ENCODE measurements at regions not wholly inside any gene's neighbourhood (a gene's known extent, or its start where the extent isn't known, plus 50 kb on each side); places are given as distances from the start of the nearest gene placed in this dataset.
"Not testable (repeated sequence)": the region's sequence is repeated elsewhere in the genome, so short reads cannot be mapped to it uniquely, and the experiment has no call there.

DNA sequence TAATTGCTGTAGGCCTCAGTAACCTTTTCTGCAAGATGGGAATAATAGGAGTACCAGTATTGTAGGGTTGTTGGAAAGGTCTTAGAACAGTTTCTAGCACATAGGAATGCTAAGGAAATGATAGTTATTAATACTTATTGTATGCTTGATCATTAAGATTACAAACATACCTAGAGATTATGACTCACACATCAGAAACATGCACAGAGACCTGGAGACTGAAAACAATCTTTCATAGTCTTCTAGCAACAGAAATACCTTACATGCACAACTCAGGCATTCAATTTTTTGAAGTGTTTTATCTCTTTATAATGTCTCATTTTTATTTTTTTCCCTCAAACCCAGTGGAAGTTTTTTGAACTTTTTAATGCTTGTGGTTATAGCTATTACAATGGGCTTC lies 104.4 kb upstream of the ZBTB20 start:
- DNase-seq (ENCODE audit: low read depth in 4 of 4, low spot score in 3 of 4) = no peak

DNA sequence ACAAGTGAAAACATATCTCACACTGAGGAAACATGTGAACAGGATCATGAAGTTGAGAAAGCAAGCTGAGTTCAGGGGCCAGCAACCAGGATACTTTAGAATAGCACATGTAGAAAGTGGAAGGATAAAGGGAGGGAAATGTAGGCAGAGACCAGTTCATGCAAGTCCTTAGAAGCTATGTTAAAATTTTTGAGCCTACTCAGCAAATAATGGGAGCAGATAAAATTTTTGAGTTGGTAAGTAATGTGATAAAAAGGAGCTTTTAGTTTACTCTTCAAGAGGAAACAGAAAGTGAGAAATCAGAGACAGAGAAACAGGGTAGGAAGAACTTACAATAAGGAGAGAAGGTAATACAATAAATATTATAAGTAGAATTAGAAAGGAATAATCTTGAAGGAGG lies 105.6 kb upstream of the ZBTB20 start:
- no peak for DNase-seq (ENCODE audit: low read depth in 4 of 4, low spot score in 3 of 4)

DNA sequence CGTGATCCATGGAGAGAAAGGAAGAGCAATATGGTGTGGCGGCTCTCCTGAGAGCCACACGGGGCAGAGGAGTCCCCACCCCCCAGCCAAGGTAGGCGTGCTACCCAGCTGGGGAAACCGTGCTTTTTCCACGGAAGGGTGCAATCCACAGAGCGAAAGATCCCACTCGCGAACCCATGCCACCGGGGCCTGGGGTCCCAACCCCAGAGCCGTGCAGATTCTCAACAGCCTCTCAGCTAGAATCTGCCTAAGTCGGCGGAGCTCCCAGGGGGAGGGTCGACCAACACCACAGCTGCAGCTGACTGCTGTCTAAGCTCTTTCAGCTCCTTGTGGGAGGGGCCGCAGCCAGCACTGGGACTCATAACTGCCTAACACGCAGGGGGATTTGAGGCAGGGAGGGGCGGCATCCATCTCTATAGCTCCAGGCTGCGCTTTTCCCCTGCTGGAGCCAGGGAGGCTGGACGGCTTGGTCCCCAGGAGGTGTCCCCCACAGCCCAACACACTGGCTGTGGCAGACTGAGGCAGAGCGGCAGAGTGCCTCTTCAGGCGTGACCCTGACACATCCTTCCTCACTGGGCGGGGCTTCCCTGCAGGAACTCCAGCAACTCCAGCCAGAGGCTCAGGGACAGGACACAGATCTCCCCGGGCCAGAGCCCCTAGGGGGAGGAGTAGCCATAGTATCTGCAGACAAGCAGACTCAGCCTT lies 107.6 kb upstream of the ZBTB20 start:
- no peak for DNase-seq (ENCODE audit: low read depth in 4 of 4, low spot score in 3 of 4)

DNA sequence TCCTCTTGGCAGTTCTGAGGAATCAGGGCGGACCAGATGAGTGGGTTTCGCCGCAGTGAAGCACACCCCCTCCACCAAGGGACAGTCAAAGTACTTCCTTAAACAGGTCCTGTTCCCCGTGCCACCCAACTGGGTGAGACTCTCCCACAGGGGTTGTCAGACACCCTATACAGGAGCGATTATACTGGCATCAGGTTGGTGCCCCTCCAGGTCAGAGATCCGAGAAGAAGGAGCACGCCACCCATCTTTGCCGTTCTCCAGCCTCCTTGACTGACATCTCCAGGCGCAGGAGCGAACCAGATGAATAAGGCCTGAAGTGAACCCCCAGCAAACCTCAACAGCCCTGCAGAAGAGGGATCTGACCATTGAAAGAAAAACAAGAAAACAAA lies 108.1 kb upstream of the ZBTB20 start:
- DNase-seq (ENCODE audit: low read depth in 4 of 4, low spot score in 3 of 4) = no peak

DNA sequence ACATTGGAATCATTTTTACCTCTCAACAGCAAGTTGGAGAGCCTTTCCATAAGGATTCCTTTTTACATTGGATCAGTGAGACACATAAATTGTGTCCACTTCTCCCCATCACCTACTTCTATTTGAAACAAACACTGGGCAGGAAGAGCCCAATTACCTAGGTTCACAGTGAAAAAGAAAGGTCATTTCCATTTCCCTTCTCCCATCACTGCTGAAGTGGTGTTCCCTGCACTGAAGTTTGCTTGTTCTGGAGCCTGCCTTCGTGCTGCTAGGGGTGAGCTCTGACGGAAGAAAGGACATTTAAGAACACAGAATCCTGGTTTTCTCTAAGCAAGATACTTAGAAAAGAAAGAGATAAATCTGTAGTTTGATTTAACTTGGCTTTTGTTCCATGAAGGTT lies 123.8 kb upstream of the ZBTB20 start:
- no peak for DNase-seq (ENCODE audit: low read depth in 4 of 4, low spot score in 3 of 4)

DNA sequence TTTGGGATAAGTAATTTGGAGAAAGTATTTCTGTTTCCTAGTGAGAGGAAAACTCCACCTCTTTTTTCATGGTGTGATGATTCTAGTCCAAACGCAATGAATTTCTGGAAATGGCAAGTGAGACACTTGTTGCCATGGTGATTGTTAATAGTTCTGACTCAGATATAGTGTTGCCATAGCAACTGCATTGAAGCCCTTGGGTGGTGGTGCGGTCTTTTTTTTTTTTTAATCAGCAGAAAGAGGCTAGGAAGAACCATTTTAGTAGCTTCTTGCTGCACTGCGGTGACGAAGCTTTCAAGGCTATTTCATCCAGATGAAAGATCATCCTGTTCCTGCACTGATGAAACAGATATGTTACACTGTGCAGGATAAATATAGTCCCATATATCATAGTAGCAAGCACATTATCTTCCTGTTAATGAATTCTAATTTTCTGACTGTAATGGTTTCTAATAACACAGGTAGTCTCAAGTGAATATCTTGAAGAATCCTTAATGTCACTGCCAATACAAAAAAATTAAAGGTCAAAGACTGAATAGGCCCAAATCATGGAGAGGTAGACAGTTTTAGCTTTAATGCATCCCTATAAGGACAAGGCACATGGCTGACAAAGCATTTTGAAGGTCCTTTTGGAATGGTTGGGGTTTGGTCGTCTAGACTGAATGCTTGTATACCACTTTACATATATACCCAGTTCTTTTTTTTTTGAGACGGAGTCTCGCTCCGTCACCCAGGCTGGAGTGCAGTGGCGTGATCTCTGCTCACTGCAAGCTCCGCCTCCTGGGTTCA lies 125.1 kb upstream of the ZBTB20 start:
- no peak for DNase-seq (ENCODE audit: low read depth in 4 of 4, low spot score in 3 of 4)

DNA sequence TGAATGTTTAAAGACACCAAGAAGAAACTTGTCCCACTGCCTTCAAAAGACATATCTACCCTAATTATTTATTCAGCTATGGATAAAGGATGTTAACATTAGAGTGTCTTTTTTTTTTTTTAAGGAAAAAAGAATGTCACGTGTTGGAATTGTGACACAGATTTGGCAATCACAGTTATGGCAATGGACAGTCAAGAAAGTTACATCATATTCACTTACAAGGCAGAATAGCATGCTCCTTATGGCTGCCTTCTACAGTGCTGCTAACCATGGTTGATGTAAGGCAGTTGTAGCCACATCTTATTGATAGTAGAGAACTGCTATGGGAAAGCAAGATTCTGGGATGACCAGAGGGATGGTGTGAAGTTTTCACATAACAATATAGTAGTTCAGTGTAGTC lies 128.8 kb upstream of the ZBTB20 start:
- no peak for DNase-seq (ENCODE audit: low read depth in 4 of 4, low spot score in 3 of 4)

DNA sequence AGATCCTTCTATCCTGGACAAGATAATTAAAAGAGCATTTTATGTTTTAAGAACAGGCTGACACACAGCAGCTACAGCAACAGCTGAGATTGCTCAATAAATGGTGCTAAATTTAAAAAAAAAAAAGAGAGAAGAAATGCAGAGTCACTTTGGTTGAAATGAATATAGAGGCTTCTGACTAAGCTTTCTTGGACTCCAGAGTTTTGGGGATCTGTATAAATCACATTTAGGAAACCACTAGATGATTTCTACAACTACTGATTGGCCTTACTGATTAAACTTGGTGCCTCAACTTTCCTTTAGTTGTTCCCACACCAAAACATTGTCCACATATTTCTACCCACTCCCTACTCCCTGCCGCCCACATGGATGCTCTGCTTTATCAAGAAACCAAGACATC lies 132.9 kb upstream of the ZBTB20 start:
- DNase-seq (ENCODE audit: low read depth in 4 of 4, low spot score in 3 of 4) = no peak

DNA sequence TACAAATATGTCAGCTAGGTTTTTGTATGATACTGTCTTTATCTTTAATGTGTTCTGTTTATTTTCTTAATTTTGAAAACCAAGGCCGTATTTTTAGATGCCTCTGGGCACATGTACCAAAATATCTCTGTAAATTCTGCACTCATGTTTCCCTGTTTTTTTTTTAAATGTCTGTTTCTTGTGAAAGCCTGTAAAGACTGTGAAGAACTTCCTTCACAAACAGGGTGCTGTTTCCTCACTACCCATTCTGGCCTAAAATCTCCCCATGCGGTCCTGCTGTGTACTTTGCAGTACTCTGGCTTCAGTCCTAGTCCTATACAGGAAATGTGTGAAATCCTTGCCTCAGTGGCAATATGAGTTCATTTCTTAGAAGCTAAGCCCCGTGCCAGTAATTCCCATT lies 133.4 kb upstream of the ZBTB20 start:
- DNase-seq (ENCODE audit: low read depth in 4 of 4, low spot score in 3 of 4) = no peak

DNA sequence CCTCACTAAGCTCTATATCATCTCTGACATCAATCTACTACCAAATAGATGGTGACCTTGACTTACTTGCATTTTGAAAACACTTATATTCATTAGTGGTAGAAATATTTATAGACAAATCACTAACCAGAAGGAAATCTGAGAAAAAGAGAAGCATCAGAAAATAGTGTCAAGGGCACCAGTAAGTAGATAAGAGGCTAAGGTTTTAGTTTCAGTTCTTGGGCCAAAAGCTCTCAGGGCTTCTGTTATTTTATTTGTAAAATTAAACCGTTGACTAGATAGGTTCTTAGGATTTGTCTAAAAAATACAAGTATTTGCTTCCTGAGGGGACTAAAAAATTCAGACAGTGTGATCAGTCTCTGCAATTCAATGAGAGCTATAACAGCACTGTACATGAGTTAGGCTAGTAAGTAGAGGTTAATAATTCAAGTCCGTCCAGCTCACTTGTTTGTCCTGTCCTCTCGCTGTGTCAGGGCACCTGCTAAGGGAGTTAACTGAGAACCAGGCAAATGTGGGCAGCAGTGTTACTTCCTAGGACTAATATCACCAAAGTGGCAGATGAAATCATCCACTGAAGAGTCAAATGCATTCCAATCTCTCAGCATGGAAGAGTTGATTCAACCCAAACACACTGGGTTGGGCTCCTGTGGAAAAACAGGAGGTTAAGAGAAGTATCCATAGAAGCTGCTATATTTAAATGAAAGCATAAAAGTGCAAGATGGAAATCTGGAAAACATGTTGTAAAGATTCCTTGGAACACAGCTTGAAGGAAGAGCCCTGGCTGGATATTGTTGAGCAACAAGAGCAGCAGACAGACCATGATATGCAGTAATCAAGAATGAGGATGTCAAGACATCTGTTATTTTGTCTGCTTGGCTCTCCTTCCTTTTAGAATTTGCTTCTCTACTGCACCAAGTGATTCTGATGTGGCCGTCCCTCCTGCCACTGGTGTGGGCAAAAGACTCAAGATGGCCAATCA lies 134.9 kb upstream of the ZBTB20 start:
- no peak for DNase-seq (ENCODE audit: low read depth in 4 of 4, low spot score in 3 of 4)

DNA sequence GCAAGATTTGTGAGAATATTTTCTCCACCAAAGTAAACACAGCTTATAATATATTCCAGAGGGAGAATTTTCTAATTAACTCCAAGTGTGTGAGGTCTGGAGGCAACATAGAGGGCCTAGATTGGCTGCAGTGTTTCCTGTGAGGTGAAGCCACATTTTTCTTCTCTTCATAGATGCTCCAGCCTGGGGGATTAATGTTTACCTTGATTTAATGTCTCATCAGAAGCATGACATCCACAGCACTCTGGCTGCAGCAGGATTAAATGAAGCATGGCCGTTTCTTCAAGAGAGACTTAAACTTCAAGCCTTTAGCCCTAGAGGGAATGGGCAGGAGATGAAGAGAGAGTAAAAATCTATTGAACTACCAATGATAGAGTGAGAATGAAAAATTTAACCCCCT lies 137.9 kb upstream of the ZBTB20 start:
- peak in 2 of 4 donors; percentile 10 to 31 for DNase-seq (ENCODE audit: low read depth in 4 of 4, low spot score in 3 of 4)

DNA sequence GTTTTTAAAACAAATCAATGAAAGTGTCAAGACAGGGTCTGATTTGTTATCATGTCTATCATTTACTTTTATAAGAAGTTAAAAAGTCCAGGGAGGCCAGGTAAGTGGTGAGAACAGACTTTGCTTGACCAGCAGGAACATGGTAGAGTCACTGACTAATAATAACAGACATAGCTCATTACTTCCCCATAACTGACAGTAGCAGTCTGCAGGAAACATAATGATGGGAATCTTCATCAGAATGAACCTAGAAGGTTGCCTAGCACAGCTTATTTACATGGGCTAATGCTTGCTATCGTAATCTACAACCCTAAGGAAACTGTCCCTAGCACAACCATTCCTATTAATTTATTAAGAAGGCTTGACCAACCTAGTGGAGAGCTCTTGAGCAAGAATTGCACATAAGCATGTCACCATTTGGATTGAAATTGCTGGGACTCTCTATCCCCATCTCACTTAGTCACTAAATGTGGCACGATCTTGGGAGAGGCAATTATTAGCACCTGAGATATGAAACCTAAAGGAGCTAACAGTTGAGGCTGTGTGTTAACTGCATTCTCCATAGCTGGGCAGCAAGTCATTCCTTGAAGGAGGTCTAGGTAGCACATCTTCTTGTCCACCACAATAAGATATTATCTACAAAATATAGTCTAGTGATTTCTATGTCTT lies 139.6 kb upstream of the ZBTB20 start:
- no peak for DNase-seq (ENCODE audit: low read depth in 4 of 4, low spot score in 3 of 4)

DNA sequence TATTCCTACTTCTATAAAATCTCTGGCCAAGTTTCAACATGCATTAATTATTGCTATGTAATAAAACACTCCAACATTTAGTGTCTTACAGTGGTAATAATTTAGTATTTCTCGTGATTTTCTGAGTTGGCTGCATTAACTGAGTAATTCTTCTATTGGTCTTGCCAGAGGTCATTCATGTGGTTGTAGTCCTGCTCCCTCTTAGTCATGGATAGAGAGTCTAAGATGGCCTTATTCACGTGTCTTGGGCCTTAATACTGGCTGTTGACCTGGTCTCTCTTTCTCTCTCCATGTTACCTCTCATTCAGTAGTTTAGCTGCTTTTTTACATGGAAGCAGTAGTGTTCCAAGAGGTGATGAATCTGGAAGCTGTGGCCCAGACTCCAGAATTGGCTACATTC lies 140.1 kb upstream of the ZBTB20 start:
- DNase-seq (ENCODE audit: low read depth in 4 of 4, low spot score in 3 of 4) = no peak

DNA sequence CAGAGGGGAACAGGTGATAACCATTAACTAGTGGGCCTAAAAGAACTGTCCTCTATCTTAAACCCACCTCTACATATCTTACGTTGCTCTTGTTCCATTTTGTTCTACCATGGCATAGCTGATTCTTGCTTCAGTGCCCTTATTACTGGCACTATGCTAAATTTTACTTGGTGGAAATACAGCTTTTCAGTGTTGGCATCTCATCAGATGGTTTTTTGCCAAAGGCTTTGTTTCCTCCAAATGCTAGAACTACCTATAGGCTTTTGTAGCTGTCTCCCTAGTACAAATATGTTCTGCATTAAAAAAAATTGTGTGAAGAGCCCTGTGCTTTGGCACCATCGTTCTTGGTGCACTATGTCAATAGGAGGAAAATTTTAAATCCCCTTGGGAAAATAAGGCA lies 145.0 kb upstream of the ZBTB20 start:
- DNase-seq (ENCODE audit: low read depth in 4 of 4, low spot score in 3 of 4) = no peak

DNA sequence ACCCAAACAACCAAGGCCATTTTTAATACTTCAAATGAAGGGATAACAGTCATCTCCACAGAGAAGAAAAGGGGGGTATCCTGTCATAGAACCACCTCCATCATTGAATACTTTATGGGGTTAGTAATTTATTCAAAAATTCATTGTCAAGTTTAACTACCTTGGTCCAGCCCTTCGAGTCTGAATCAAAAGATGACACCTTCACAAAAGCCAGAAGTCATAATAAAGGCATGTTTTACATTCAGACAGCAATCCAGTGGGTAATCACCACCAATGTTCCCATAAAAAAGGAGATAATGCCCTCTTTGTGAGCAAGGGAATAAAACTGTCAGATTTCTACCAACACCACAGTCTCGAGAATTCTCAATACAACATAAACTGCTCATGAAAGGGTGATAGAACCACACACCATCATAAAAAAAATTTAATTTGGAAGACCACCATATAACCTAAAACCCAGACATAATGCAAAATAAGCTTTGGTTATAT lies 145.6 kb upstream of the ZBTB20 start:
- DNase-seq (ENCODE audit: low read depth in 4 of 4, low spot score in 3 of 4) = no peak

DNA sequence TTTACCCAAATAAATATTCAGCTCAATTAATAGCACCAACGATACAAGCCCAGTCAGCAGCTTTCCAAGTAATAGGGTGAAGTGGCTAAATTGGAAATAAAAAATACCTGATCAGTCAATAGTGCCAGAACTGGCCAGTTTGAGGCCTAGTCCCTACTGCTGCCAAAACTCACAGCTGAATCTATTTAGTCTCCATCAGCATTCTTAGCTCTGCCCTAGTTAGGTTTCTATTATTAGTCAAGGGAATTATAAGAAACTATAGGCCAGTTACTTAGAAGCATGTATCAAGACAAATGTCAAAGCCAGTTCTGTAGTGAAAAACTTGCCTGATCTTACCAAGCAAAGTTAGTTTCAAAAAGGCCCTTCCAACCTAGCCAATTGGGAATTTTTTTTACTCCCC lies 146.2 kb upstream of the ZBTB20 start:
- DNase-seq (ENCODE audit: low read depth in 4 of 4, low spot score in 3 of 4) = no peak

DNA sequence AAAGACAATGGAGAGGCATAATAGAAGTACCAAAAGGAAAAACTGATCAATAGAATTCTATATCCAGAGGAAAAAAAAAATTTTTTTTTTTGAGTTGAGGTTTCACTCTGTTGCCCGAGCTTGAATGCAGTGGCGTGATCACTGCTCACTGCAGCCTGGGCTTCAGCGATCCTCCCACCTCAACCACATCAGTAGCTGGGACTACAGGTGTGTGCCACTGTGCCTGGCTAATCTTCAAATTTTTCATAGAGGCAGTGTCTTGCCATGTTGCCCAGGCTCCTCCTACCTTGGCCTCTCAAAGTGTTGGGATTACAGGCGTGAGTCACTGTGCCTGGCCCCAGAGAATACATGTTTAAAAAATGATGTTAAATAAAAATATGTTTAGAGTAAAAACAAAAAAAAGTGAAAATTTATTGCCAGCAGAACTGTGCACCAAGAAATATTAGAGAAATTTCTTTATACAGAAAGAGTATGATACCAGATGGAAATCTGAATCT lies 154.3 kb upstream of the ZBTB20 start:
- no peak for DNase-seq (ENCODE audit: low read depth in 4 of 4, low spot score in 3 of 4)

DNA sequence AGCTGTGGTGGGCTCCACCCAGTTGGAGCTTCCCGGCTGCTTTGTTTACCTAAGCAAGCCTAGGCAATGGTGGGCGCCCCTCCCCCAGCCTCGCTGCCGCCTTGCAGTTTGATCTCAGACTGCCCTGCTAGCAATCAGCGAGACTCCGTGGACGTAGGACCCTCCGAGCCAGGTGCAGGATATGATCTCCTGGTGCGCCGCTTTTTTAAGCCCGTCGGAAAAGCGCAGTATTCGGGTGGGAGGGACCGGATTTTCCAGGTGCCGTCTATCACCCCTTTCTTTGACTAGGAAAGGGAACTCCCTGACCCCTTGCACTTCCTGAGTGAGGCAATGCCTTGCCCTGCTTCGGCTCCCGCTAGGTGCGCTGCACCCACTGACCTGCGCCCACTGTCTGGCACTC lies 170.9 kb upstream of the ZBTB20 start:
- DNase-seq (ENCODE audit: low read depth in 4 of 4, low spot score in 3 of 4) = not testable (repeated sequence)

DNA sequence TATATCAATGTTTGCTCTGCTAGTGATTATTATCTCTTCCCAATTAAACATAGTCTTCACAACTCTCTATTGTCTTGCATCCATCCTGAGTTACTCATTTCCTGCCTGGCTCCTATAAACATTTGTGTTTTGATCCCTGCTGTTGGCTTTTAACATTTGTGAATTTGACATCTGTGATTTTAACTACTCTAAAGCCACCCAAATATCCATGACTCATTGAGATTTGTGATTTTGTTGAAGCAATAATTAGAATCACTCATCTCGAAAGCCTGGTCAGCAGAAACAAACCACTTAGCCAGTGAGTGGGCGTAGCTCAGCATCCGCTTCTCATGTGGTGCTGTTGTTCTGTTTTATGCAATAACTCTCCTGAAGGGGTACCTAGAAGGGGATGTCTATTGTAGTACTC lies 174.3 kb upstream of the ZBTB20 start:
- DNase-seq (ENCODE audit: low read depth in 4 of 4, low spot score in 3 of 4) = no peak

DNA sequence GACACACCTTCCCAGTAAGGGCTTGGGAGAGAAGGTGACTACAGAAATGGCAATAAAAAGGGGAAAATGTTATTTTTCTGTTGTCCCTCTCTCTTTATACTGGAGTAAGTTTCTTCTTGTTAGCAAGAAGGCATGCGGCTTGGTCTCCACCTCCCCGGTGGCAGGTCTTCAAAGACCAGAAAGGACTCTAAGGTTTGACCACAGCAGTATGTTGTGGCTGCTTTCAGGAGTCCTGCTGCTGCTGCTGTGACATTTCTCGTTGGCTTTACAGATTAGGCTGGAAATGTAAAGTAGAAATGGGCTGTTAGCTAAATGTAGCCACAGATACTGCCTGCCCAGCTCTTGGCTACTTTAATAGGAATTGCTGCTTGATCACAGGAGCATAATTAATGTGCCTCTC lies 175.8 kb upstream of the ZBTB20 start:
- DNase-seq (ENCODE audit: low read depth in 4 of 4, low spot score in 3 of 4) = no peak

Measured in right renal pelvis (tissue), 4 donors.